AG04450 (cell line): ENCODE measurements at regions not wholly inside any gene's neighbourhood (a gene's known extent, or its start where the extent isn't known, plus 50 kb on each side); places are given as distances from the start of the nearest gene placed in this dataset.

Source experiments
- CTCF ChIA-PET: fragments of 300-600, 350-600 bp; formaldehyde crosslinking; extraction: SDS; loops from one replicate; lab custom pipeline; 2022; ENCODE audit warnings: antibody characterized with exemption, inconsistent platforms; lab: Charles Lee
- POLR2A ChIA-PET: fragments of 350-600 bp; formaldehyde crosslinking; extraction: SDS; loops from one replicate; lab custom pipeline; 2021; ENCODE audit warnings: antibody characterized with exemption, inconsistent platforms; lab: Yijun Ruan, JAX
- DNase-seq: peaks from one replicate; pipeline ENCODE4 v3.0.0-alpha.2; 2011; ENCODE audit warnings: low read depth, low spot score
- H3K27ac ChIP-seq: one replicate; pipeline ENCODE4 v1.5.1; 2012; ENCODE audit warnings: low read depth, low read length, control low read depth
- H3K27me3 ChIP-seq: one replicate; pipeline ENCODE4 v1.6.0; 2012; ENCODE audit warnings: low read length; ENCODE audit not compliant: control insufficient read depth, insufficient read depth
- H3K4me3 ChIP-seq: 2 replicates; pipeline ENCODE4 v1.5.1; 2011; ENCODE audit warnings: mild to moderate bottlenecking, low read depth, low read length, control low read depth
- H3K9me3 ChIP-seq: 2 replicates; pipeline ENCODE4 v1.5.1; 2012; ENCODE audit warnings: low read length; ENCODE audit not compliant: control insufficient read depth, insufficient read depth
- TF ChIP-seq, protein P1 (sequence below): IDR thresholded peaks from 2 replicates; pipeline ENCODE4 v1.5.1; 2011; ENCODE audit warnings: low read depth, low read length, control low read depth, inconsistent platforms

DNA sequence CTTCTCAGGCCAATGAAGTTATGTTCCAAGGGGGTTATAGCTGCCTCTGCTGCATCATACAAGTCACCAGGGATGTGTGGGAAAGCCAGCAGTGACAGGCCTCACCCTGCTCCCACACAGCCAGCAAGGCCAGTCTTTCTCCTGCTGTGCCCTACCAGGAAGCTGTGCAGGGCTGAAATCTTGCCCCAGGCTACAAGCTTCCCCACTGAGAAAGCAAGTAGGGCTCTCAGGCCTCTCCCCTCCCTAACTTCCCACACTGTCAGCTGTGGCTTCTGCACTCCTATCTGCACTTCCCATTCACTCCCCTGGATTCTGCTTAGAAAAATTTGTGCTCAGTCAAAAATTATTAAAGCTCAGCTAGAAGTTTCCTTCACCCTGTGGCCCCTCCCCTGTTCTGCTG is 611.2 kb upstream of the ZNF608 start:
- no peak for DNase-seq
- TF ChIP-seq, protein P1, sequence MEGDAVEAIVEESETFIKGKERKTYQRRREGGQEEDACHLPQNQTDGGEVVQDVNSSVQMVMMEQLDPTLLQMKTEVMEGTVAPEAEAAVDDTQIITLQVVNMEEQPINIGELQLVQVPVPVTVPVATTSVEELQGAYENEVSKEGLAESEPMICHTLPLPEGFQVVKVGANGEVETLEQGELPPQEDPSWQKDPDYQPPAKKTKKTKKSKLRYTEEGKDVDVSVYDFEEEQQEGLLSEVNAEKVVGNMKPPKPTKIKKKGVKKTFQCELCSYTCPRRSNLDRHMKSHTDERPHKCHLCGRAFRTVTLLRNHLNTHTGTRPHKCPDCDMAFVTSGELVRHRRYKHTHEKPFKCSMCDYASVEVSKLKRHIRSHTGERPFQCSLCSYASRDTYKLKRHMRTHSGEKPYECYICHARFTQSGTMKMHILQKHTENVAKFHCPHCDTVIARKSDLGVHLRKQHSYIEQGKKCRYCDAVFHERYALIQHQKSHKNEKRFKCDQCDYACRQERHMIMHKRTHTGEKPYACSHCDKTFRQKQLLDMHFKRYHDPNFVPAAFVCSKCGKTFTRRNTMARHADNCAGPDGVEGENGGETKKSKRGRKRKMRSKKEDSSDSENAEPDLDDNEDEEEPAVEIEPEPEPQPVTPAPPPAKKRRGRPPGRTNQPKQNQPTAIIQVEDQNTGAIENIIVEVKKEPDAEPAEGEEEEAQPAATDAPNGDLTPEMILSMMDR = no peak
- H3K9me3 ChIP-seq = no peaks in the 10 kb centered on the region
- H3K4me3 ChIP-seq = no peak overlapping the region
- H3K27ac ChIP-seq = no peak overlapping the region
- POLR2A ChIA-PET = no interaction called here
- CTCF ChIA-PET = interaction anchor here (0.6 kb wide), 1 partner anchor 31 kb away, joined by 3 read pairs; no protein-coding TSS in a partner anchor
- no peaks in the 10 kb centered on the region for H3K27me3 ChIP-seq

DNA sequence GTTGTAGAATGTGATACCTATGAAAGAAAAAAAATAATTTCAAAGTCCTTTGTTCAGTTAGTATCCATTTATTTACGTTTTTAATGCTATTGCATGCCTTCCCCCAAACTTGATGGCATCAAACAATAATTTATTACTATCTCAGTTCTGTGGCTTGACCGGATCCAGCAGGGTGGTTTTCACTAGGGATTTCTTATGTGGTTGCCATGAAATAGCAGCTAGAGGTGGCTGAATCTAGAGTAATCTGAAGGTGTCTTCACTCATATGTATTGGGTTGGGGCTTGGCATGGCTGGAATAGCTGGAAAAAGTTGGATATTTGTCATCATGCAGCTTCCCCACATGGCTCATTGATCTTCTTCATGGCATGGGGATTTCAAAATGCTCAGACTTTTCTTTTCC is 619.3 kb upstream of the ZNF608 start:
- no peak overlapping the region for H3K4me3 ChIP-seq
- H3K9me3 ChIP-seq = no peaks in the 10 kb centered on the region
- TF ChIP-seq, protein P1 = no peak
- ChIA-PET CTCF (interaction anchor here (0.7 kb wide), 1 partner anchor 1439 kb away, joined by 5 read pairs; no protein-coding TSS in a partner anchor), POLR2A (no interaction called here)
- no peak for DNase-seq
- H3K27ac ChIP-seq = no peak overlapping the region
- no peaks in the 10 kb centered on the region for H3K27me3 ChIP-seq

GRCh38 chr5:125367702-125368101 is 621.3 kb upstream of the ZNF608 start:
- ChIA-PET POLR2A (no interaction called here), CTCF (no interaction called here)
- no peaks in the 10 kb centered on the region for H3K27me3 ChIP-seq
- no peaks in the 10 kb centered on the region for H3K9me3 ChIP-seq
- TF ChIP-seq, protein P1 = no peak
- no peak for DNase-seq
- H3K27ac ChIP-seq = no peak overlapping the region
- H3K4me3 ChIP-seq = no peak overlapping the region

DNA sequence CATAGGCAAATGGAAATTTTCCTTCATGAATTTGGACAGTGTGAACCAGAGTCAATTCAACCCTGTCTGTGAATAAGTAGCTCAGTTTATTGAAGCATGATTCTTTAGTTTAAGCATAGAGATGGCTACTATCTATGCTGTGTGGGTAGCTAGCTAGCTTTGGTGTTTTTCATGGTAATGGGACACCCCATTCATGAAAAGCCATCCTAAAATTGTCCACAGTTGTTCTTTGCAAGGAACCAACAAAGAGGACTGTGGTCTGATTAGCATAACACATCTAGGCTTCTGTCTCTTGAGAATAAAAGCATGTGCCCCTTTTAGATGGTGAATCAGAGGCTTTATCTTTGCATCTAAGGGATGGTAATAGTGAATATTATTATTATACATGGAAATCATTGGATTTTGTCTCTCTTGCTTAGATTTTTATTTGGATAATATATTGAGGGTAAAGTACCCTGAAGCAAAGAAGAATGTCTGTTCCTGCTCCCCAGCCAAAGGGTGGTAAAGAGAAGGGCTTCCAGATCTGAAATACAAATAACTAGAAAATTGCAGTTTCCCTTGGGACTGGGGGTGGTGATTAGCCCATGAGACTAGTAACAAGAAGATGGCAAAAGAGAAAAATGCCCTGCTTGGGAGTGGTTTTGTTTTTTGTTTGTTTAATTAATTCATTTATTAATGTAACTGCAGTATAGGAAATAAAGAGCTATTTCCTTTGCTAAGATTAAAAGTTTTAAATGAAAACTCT is 624.2 kb upstream of the ZNF608 start:
- Histone ChIP-seq H3K4me3 (no peak overlapping the region), H3K27ac (no peak overlapping the region), H3K9me3 (no peaks in the 10 kb centered on the region), H3K27me3 (no peaks in the 10 kb centered on the region)
- ChIA-PET POLR2A (no interaction called here), CTCF (no interaction called here)
- TF ChIP-seq, protein P1 = no peak
- no peak for DNase-seq
